Suprapubic skin (tissue), 4 donors: ENCODE measurements at regions not wholly inside any gene's neighbourhood (a gene's known extent, or its start where the extent isn't known, plus 50 kb on each side); places are given as distances from the start of the nearest gene placed in this dataset.

Experiments used
- EP300 ChIP-seq: sonication (generic); formaldehyde crosslinking; IDR thresholded peaks from one replicate; pipeline ENCODE4 v1.6.1; 2017; ENCODE audit warnings: antibody characterized with exemption
- POLR2A ChIP-seq, 2 donors: fragments of 450-650 bp; IDR thresholded peaks; one replicate each; pipeline ENCODE4 v1.6.1; 2017; ENCODE audit warnings: antibody characterized with exemption in 2 of 2, mild to moderate bottlenecking in 2 of 2, moderate library complexity in 2 of 2
- POLR2AphosphoS5 ChIP-seq, 3 donors: sonication (generic); formaldehyde crosslinking; IDR thresholded peaks; one replicate each; pipeline ENCODE4 v1.6.1; 2017; ENCODE audit warnings: antibody characterized with exemption in 3 of 3
- TF ChIP-seq, protein P1 (sequence below), 2 donors: fragments of 200-600 bp in 1 of 2; fragments of 450-650 bp in 1 of 2; sonication (generic) in 1 of 2; IDR thresholded peaks; one replicate each; pipeline ENCODE4 v1.5.1; 2016 to 2019; ENCODE audit warnings: antibody characterized with exemption in 2 of 2, mild to moderate bottlenecking in 1 of 2, moderate library complexity in 1 of 2

DNA sequence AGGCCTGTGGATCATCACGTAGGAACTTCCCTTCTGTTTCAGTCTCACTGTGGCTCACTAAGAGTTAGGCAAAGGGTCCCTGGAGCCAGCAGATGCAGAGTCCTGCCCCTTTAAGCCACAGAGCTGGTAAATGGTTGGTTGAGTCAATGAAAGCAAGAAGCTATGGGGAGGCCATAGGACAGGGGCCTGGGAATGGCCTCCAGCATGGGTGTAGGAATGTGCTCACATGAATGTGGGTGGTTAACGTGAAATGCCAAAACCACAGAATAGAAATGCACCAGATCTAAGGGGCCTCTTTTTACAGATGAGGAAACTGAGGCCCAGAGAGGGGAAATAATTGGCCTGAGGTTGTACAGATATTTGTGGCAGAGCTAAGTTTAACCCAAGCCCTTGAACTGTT, 150.3 kb downstream of the TLE3 start:
- TF ChIP-seq, protein P1, sequence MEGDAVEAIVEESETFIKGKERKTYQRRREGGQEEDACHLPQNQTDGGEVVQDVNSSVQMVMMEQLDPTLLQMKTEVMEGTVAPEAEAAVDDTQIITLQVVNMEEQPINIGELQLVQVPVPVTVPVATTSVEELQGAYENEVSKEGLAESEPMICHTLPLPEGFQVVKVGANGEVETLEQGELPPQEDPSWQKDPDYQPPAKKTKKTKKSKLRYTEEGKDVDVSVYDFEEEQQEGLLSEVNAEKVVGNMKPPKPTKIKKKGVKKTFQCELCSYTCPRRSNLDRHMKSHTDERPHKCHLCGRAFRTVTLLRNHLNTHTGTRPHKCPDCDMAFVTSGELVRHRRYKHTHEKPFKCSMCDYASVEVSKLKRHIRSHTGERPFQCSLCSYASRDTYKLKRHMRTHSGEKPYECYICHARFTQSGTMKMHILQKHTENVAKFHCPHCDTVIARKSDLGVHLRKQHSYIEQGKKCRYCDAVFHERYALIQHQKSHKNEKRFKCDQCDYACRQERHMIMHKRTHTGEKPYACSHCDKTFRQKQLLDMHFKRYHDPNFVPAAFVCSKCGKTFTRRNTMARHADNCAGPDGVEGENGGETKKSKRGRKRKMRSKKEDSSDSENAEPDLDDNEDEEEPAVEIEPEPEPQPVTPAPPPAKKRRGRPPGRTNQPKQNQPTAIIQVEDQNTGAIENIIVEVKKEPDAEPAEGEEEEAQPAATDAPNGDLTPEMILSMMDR (IDR thresholded peaks at IDR 0.05), result no peak
- TF ChIP-seq POLR2AphosphoS5 (IDR thresholded peaks at IDR 0.05) (no peak), POLR2A (IDR thresholded peaks at IDR 0.05) (no peak), EP300 (no peak)
